HEK293 (cell line): ENCODE measurements at regions not wholly inside any gene's neighbourhood (a gene's known extent, or its start where the extent isn't known, plus 50 kb on each side); places are given as distances from the start of the nearest gene placed in this dataset.

Source experiments
- CTCF ChIP-seq: fragments of 450-650 bp; formaldehyde crosslinking; IDR thresholded peaks from 2 replicates; pipeline ENCODE4 v1.5.1; 2016; ENCODE audit warnings: missing biosample characterization, missing genetic modification characterization
- PRDM1 ChIP-seq: fragments of 450-650 bp; formaldehyde crosslinking; IDR thresholded peaks from 2 replicates; pipeline ENCODE4; 2016; ENCODE audit warnings: missing biosample characterization, missing genetic modification characterization
- RBAK ChIP-seq: fragments of 450-650 bp; formaldehyde crosslinking; IDR thresholded peaks from 2 replicates; pipeline ENCODE4 v1.5.1; 2016; ENCODE audit warnings: missing biosample characterization, missing genetic modification characterization
- TRIM28 ChIP-seq: IDR thresholded peaks from 2 replicates; pipeline ENCODE4 v1.6.1; 2011; ENCODE audit warnings: low read length, control low read depth, borderline replicate concordance
- TSHZ1 ChIP-seq: fragments of 450-650 bp; formaldehyde crosslinking; IDR thresholded peaks from 2 replicates; pipeline ENCODE4 v1.5.1; 2016; ENCODE audit warnings: missing biosample characterization, missing genetic modification characterization, borderline replicate concordance
- ZNF155 ChIP-seq: fragments of 450-650 bp; formaldehyde crosslinking; IDR thresholded peaks from 2 replicates; pipeline ENCODE4 v1.5.1; 2016; ENCODE audit warnings: missing biosample characterization, missing genetic modification characterization
- ZNF274 ChIP-seq, 2 experiments: fragments of 200-500 bp in 1 of 2; fragments of 450-650 bp in 1 of 2; sonication (Bioruptor generic) in 1 of 2; formaldehyde crosslinking in 1 of 2; IDR thresholded peaks; 2 replicates each; pipeline versions ENCODE4 v1.5.1 to v1.6.1; 2014 to 2016; ENCODE audit warnings: borderline replicate concordance in 1 of 2, inconsistent platforms in 1 of 2, low read length in 1 of 2, missing biosample characterization in 1 of 2, missing genetic modification characterization in 1 of 2
- ZNF48 ChIP-seq: fragments of 450-650 bp; formaldehyde crosslinking; IDR thresholded peaks from 2 replicates; pipeline ENCODE4 v1.5.1; 2016; ENCODE audit warnings: missing biosample characterization, missing genetic modification characterization
- ZNF561 ChIP-seq: fragments of 450-650 bp; IDR thresholded peaks from 2 replicates; pipeline ENCODE4 v1.5.1; 2018; ENCODE audit warnings: missing biosample characterization, missing genetic modification characterization, borderline replicate concordance
- ZNF571 ChIP-seq: fragments of 450-650 bp; formaldehyde crosslinking; IDR thresholded peaks from 2 replicates; pipeline ENCODE4 v1.5.0; 2017; ENCODE audit warnings: missing biosample characterization, missing genetic modification characterization
- ZNF580 ChIP-seq: fragments of 450-650 bp; formaldehyde crosslinking; IDR thresholded peaks from 2 replicates; pipeline ENCODE4 v1.5.1; 2016; ENCODE audit warnings: missing biosample characterization, missing genetic modification characterization
- TF ChIP-seq, protein P1 (sequence below): fragments of 450-650 bp; formaldehyde crosslinking; IDR thresholded peaks from 2 replicates; pipeline ENCODE4 v1.5.1; 2017; ENCODE audit warnings: missing biosample characterization, missing genetic modification characterization

- TF ChIP-seq ZNF571 (no peak), ZNF155 (tag by site-specific recombination) (no peak), TRIM28 (no peak), ZNF561 (tag by site-specific recombination) (no peak), CTCF (tag by site-specific recombination) (no peak), ZNF48 (tag by site-specific recombination) (no peak), ZNF274 (IDR thresholded peaks at IDR 0.05; ENCODE audit: low read length) (no peak), ZNF274 (tag by site-specific recombination; IDR thresholded peaks at IDR 0.05; ENCODE audit: borderline replicate concordance) (no peak), PRDM1 (tag by site-specific recombination) (no peak), ZNF580 (tag by site-specific recombination) (no peak), RBAK (tag by site-specific recombination) (no peak), TSHZ1 (tag by site-specific recombination) (no peak)
- TF ChIP-seq, protein P1, sequence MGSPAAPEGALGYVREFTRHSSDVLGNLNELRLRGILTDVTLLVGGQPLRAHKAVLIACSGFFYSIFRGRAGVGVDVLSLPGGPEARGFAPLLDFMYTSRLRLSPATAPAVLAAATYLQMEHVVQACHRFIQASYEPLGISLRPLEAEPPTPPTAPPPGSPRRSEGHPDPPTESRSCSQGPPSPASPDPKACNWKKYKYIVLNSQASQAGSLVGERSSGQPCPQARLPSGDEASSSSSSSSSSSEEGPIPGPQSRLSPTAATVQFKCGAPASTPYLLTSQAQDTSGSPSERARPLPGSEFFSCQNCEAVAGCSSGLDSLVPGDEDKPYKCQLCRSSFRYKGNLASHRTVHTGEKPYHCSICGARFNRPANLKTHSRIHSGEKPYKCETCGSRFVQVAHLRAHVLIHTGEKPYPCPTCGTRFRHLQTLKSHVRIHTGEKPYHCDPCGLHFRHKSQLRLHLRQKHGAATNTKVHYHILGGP (tag by site-specific recombination) = no peak
Observed at GRCh38 chr7:136665878-136666509, 202.5 kb upstream of the CHRM2 start.
